Transverse colon (tissue), 4 donors: ENCODE measurements at regions not wholly inside any gene's neighbourhood (a gene's known extent, or its start where the extent isn't known, plus 50 kb on each side); places are given as distances from the start of the nearest gene placed in this dataset.

Source experiments
- CTCF ChIP-seq, 5 experiments: fragments of 200-600 bp in 3 of 5; fragments of 450-650 bp in 2 of 5; sonication (generic) in 3 of 5; IDR thresholded peaks; 1 replicate in 2 of 5; 2 replicates in 3 of 5; pipeline ENCODE4 v1.5.1; 2016 to 2017; ENCODE audit warnings: antibody characterized with exemption in 5 of 5, inconsistent platforms in 3 of 5, mild to moderate bottlenecking in 2 of 5, moderate library complexity in 1 of 5
- EP300 ChIP-seq: sonication (generic); formaldehyde crosslinking; IDR thresholded peaks from one replicate; pipeline ENCODE4 v1.6.1; 2017; ENCODE audit warnings: antibody characterized with exemption, low read depth
- POLR2AphosphoS5 ChIP-seq, 3 donors: sonication (generic); formaldehyde crosslinking; IDR thresholded peaks; one replicate each; pipeline ENCODE4 v1.6.1; 2016; ENCODE audit warnings: antibody characterized with exemption in 3 of 3

- no peak for TF ChIP-seq CTCF (IDR thresholded peaks at IDR 0.05)
- TF ChIP-seq EP300 = no peak
- TF ChIP-seq POLR2AphosphoS5 (IDR thresholded peaks at IDR 0.05) = no peak
Observed at GRCh38 chr3:162799910-162800309, 1303.3 kb downstream of the OTOL1 start.
